Effector memory CD4-positive, alpha-beta T cell (primary cell): ENCODE measurements at regions not wholly inside any gene's neighbourhood (a gene's known extent, or its start where the extent isn't known, plus 50 kb on each side); places are given as distances from the start of the nearest gene placed in this dataset.
"Not testable (repeated sequence)": the region's sequence is repeated elsewhere in the genome, so short reads cannot be mapped to it uniquely, and the experiment has no call there.

Experiments used
- DNase-seq, 3 donors: peaks; one replicate each; pipeline ENCODE4 v3.0.0-alpha.2; 2020
- H3K27ac ChIP-seq: 2 replicates; pipeline ENCODE4 v1.7.0; 2013; ENCODE audit warnings: mild to moderate bottlenecking, low read length, moderate library complexity; ENCODE audit not compliant: insufficient read depth, poor library complexity, severe bottlenecking
- H3K27me3 ChIP-seq: replicated peaks from 2 replicates; pipeline ENCODE4 v1.7.0; 2013; ENCODE audit warnings: mild to moderate bottlenecking, low read length; ENCODE audit not compliant: insufficient read depth, control insufficient read depth, poor library complexity, severe bottlenecking
- H3K36me3 ChIP-seq: 2 replicates; pipeline ENCODE4 v1.7.0; 2013; ENCODE audit warnings: mild to moderate bottlenecking, low read length, moderate library complexity; ENCODE audit not compliant: control insufficient read depth, insufficient read depth
- H3K4me1 ChIP-seq: 2 replicates; pipeline ENCODE4 v1.7.0; 2013; ENCODE audit warnings: low read length, mild to moderate bottlenecking; ENCODE audit not compliant: control insufficient read depth, insufficient read depth, poor library complexity, severe bottlenecking
- H3K4me3 ChIP-seq: 2 replicates; pipeline ENCODE4 v1.7.0; 2013; ENCODE audit warnings: low read length, low read depth, mild to moderate bottlenecking; ENCODE audit not compliant: insufficient read depth, poor library complexity, severe bottlenecking
- H3K9me3 ChIP-seq: 2 replicates; pipeline ENCODE4 v1.7.0; 2013; ENCODE audit warnings: mild to moderate bottlenecking, low read length, moderate library complexity; ENCODE audit not compliant: control insufficient read depth

DNA sequence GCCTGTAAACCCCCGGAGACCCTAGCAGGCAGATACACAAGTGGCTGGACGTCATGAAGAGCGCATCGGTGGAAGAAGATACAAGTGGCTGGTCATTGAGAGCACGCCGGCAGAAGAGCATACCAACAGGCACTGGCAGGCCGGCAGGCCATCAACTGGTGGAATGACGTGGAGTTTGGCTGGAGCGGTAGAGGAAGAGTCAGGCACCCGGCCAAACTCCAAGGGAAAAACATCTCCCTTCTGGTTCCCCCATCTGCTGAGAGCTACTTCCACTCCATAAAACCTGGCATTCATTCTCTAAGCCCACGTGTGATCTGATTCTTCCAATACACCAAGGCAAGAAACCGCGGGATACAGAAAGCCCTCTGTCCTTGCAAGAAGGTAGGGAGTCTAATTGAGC lies 113.4 kb upstream of the NPSR1 start:
- Histone ChIP-seq H3K27me3 (no peaks in the 10 kb centered on the region), H3K36me3 (no peaks in the 10 kb centered on the region), H3K9me3 (no peaks in the 10 kb centered on the region), H3K27ac (no peak overlapping the region), H3K4me3 (no peak overlapping the region), H3K4me1 (no peaks in the 10 kb centered on the region)
- no peak for DNase-seq

DNA sequence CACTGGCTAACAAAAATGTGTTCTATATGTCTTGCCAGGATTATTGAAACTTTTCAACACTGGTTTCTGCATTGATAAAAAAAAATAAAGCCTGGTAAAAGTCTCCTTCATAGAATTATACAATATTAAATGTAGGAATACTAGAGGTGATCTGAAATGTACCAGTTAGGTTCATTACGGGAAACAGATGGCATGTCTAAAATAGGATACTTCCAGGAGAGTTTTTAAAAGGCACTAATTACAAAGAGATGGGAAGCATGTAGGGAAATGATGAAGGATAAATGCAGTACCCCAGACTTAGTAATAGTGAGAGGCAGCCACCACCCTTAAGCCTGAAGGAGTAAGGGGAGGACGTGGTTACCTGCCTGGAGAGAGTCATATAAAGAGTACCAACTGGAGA lies 107.0 kb upstream of the NPSR1 start:
- no peak for DNase-seq
- Histone ChIP-seq H3K9me3 (no peaks in the 10 kb centered on the region), H3K27ac (no peak overlapping the region), H3K27me3 (no peaks in the 10 kb centered on the region), H3K4me3 (no peak overlapping the region), H3K36me3 (no peaks in the 10 kb centered on the region), H3K4me1 (no peaks in the 10 kb centered on the region)

DNA sequence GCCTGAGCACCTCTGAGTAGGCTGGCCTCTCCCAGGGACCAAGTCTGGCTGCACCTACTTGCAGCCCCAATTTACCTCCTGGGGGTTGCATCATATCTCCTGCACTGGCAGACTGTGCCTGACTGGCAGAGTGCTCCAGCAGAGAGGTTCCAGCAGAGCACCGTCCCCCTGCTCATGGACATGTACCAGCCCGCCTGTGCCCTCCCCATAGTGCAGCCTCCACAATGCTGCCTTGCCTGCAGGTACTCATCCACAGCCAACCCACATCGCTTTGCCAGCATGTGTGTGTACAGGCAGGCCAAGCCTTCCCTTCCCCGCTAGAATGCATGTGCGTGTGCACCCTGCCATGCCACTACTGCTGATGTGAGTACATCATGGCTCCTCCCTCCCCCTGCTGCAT lies 105.5 kb upstream of the NPSR1 start:
- Histone ChIP-seq H3K27me3 (no peaks in the 10 kb centered on the region), H3K27ac (no peak overlapping the region), H3K36me3 (no peaks in the 10 kb centered on the region), H3K4me1 (no peaks in the 10 kb centered on the region), H3K4me3 (no peak overlapping the region), H3K9me3 (no peaks in the 10 kb centered on the region)
- DNase-seq: no peak

DNA sequence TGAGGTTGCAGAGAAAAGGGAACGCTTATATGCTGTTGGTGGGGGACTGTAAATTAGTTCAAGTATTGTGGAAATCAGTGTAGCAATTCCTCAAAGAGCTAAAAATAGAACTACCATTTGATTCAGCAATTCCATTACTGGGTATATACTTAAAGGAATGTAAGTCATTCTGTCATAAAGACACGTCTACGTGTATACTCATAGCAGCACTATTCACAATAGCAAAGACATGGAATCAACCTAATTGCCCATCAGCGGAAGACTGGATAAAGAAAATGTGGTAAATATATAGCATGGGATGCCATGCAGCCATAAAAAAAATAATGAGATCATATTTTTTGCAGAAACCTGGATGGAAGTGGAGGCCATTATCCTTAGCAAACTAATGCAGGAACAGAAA lies 100.0 kb upstream of the NPSR1 start:
- H3K36me3 ChIP-seq: no peaks in the 10 kb centered on the region
- no peaks in the 10 kb centered on the region for H3K27me3 ChIP-seq
- DNase-seq: no peak
- no peaks in the 10 kb centered on the region for H3K9me3 ChIP-seq
- no peak overlapping the region for H3K27ac ChIP-seq
- no peak overlapping the region for H3K4me3 ChIP-seq
- H3K4me1 ChIP-seq: no peaks in the 10 kb centered on the region

DNA sequence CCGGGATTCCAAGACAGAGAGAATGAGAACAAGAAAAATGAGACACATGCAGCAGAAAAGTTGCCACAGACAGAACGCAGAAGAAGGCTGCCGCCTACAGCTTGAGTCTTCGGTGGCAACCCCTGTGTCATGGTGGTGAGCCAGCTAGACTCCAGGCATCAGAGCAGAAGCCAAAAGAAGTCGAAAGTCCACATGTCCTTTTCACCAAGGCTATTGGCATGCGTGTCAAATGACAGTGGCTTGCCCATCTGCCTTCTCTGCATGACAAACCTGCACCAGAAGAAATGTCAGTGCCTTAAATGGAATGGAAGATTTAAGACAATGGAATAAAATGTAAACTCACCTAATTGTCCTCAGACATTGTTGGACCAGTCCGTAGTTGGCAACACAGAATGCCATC lies 93.9 kb upstream of the NPSR1 start:
- H3K27me3 ChIP-seq: no peaks in the 10 kb centered on the region
- no peaks in the 10 kb centered on the region for H3K36me3 ChIP-seq
- H3K9me3 ChIP-seq: no peaks in the 10 kb centered on the region
- DNase-seq: no peak
- no peak overlapping the region for H3K4me3 ChIP-seq
- no peaks in the 10 kb centered on the region for H3K4me1 ChIP-seq
- no peak overlapping the region for H3K27ac ChIP-seq

DNA sequence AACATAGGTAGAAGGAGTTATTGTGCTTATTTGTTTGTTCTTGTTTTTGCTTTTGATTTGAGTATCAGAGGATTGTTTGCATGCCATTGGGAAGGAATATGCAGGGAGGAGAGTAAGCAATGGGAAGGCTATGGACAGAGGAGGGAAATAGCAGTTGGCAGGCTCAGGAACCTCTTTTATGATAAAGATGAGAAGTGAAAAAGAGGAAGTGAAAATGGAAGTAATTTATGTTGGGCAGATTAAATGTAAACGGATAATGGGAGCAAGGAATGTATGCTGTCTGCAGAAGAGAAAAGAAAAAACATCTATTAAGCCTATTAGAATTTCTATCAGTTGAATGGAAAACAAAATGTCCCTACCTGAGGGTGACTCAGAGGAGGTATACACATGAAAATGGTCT lies 90.1 kb upstream of the NPSR1 start:
- Histone ChIP-seq H3K4me1 (no peaks in the 10 kb centered on the region), H3K9me3 (no peaks in the 10 kb centered on the region), H3K36me3 (no peaks in the 10 kb centered on the region), H3K4me3 (no peak overlapping the region), H3K27ac (no peak overlapping the region), H3K27me3 (no peaks in the 10 kb centered on the region)
- DNase-seq: no peak

DNA sequence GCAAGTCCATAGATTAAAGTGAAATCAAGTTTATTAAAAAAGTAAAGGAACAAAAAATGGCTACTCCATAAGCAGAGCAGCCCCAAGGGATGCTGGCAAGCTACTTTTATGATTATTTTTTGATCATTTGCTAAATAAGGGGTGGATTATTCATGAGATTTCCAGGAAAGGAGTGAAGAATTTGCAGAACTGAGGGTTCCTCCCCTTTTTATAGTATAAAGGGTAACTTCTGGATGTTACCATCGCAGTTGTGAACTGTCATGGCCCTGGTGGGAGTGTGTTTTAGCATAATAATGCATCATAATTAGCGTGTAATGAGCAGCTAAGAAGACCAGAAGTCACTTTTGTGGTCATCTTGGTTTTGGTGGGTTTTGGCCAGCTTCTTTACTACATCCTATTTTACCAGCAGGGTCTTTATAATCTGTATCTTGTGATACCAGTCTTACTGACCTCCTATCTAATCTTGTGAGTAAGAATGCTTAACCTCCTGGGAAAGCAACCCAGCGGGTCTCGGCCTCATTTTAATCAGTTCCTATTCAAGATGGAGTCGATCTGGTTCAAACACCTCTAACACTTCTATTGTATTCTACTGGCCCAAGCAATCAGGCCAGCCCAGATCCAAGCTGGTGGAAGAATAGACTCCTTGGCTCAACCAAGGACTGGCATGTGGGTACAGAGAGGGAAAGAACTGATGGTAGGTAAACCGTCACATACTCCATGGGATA lies 87.9 kb upstream of the NPSR1 start:
- no peak overlapping the region for H3K4me3 ChIP-seq
- H3K9me3 ChIP-seq: no peaks in the 10 kb centered on the region
- H3K36me3 ChIP-seq: no peaks in the 10 kb centered on the region
- no peaks in the 10 kb centered on the region for H3K27me3 ChIP-seq
- no peaks in the 10 kb centered on the region for H3K4me1 ChIP-seq
- H3K27ac ChIP-seq: no peak overlapping the region
- DNase-seq: no peak

DNA sequence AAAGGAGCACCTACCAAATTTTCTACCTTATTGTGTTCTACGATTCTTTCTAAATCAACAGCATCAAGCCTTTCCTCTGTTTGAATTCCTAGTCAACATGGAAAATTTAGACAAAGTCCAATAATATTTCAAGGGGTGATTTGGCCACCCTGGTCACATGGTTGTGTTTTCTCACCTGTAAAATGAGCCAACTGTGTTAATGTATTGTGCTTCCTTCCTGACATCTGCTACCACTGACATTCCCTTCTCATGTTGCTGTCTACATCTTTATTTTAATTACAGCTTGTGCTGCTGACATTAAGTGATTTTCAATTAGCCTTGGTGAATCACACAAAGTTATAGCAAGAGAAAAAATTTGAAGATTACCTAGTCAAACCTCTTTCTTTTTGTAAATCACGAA lies 83.0 kb upstream of the NPSR1 start:
- Histone ChIP-seq H3K4me1 (no peaks in the 10 kb centered on the region), H3K9me3 (no peaks in the 10 kb centered on the region), H3K4me3 (no peak overlapping the region), H3K27me3 (no peaks in the 10 kb centered on the region), H3K36me3 (no peaks in the 10 kb centered on the region), H3K27ac (no peak overlapping the region)
- no peak for DNase-seq

DNA sequence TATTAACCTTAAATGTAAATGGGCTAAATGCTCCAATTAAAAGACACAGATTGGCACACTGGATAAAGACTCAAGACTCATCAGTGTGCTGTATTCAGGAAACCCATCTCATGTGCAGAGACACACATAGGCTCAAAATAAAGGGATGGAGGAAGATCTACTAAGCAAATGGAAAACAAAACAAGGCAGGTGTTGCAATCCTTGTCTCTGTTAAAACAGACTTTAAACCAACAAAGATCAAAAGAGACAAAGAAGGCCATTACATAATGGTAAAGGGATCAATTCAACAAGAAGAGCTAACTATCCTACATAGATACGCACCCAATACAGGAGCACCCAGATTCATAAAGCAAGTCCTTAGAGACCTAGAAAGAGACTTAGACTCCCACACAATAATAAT lies 80.1 kb upstream of the NPSR1 start:
- not testable (repeated sequence) for DNase-seq, H3K9me3 ChIP-seq, H3K4me3 ChIP-seq, H3K27me3 ChIP-seq, H3K4me1 ChIP-seq, H3K27ac ChIP-seq, H3K36me3 ChIP-seq

DNA sequence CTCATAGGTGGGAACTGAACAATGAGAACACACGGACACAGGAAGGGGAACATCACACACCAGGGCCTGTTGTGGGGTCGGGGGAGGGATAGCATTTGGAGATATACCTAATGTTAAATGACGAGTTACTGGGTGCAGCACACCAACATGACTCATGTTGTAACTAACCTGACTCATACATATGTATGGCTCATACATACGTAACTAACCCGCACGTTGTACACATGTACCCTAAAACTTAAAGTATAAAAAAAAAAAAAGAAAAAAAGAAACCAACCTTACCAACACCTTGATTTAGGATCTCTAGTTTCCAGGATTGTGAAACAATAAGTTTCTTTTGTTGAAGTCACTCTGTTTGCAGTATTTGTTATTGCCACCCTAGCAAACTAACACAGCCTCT lies 76.3 kb upstream of the NPSR1 start:
- not testable (repeated sequence) for H3K9me3 ChIP-seq, DNase-seq, H3K4me1 ChIP-seq, H3K4me3 ChIP-seq, H3K27me3 ChIP-seq, H3K27ac ChIP-seq, H3K36me3 ChIP-seq
